GM19023 (cell line): ENCODE measurements at regions not wholly inside any gene's neighbourhood (a gene's known extent, or its start where the extent isn't known, plus 50 kb on each side); places are given as distances from the start of the nearest gene placed in this dataset.

ENCODE experiments used
- ATAC-seq: cut with Tn5 transposase; IDR thresholded peaks from one replicate; pipeline ENCODE4 v1.9.1; 2021; ENCODE audit warnings: mild to moderate bottlenecking, moderate library complexity; ENCODE audit not compliant: unreplicated experiment

DNA sequence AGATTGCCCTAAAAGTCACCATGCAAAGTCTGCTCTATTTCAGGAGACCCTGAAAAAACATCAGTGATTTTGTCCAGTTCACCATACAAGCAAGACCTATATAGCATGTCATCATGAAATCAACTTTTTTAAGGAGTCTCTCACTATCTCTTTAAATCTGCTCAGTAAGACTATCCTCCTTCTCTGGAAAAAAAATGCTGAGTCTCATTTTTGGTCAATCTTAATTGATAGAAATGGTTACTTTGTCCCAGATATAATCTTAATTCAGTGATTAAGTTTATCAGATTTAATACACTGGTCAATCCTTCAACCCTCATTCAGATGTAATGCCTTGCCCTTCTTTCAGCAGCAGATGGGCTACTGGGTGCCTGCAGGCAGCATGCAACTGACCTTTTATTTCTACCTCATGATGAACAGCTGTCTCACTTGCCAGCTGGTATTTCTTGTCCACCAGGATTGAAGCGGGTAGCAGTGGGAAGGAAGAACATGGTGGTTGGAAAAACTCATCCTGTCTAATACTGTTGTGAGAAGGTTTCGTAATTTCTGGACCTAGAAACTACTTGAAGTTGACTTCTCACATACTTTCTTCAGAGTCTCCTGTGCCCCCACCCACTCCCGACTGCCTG is 375.3 kb downstream of the DNAH5 start:
- ATAC-seq, result no peak

DNA sequence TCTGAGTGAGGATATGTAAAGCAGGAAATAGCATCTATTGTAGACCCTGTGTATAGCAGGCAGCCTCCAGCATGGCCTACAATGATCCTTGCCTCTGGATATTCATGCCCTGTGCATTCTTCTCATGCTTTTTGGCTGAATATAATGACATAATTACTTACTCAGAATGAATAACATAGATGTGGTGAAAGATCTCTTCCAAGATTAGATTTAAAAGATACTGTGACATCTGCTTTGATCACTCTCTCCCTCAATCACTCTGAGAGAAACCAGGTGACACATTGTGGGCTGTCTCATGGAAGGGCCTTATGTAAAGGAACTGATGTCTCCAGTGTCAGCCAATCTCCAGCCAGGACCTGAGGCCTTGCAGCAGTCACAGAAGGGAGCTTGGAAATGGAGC is 376.7 kb downstream of the DNAH5 start:
- ATAC-seq, result no peak

GRCh38 chr5:13566871-13567339 is 377.6 kb downstream of the DNAH5 start:
- ATAC-seq, result no peak

- no peak for ATAC-seq
These were observed 386.1 kb downstream of the DNAH5 start for GRCh38 chr5:13558408-13558807.

DNA sequence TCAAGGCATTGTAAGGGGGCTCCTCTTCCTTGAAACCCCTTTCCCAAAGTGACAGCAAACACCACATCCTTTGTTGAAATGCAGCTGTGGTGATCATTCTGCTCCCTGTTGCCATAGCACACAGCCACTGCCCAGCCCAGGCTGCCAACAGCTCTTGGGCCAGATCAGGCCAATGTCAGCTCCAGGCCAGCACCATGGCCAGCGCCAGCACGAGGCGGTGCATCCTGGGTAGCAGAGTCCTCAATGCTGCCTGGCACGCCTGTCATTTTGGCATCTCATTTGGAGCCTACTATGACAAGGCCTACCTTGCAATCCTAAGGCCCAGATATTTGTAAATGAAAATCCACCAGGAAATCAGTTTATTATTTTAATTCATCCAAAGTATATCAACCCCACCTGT is 390.6 kb downstream of the DNAH5 start:
- no peak for ATAC-seq

- no peak for ATAC-seq
These were observed 392.1 kb downstream of the DNAH5 start for GRCh38 chr5:13552361-13552760.

DNA sequence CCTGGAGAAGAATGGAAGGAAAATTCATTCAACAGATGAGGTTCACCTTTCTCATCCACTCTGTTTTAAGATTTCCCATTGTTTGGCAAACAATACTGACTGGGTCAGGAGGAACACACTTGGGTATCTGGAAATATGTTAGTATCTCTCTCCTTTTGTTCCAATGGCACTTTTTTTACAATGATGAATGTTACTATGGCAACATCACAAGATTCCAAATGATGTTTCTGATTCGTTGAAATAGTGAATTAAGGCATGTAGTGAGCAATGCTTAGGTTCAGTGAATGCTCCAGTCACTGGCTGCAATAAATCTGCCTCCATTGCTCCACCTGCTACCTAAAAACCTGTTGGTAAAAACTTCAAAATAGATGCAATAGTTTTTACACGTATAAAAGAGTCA is 392.8 kb downstream of the DNAH5 start:
- ATAC-seq, result no peak

- ATAC-seq, result no peak
These were observed 404.2 kb downstream of the DNAH5 start for GRCh38 chr5:13540168-13540750.

- ATAC-seq, result no peak
These were observed 407.6 kb downstream of the DNAH5 start for GRCh38 chr5:13536933-13537332.

DNA sequence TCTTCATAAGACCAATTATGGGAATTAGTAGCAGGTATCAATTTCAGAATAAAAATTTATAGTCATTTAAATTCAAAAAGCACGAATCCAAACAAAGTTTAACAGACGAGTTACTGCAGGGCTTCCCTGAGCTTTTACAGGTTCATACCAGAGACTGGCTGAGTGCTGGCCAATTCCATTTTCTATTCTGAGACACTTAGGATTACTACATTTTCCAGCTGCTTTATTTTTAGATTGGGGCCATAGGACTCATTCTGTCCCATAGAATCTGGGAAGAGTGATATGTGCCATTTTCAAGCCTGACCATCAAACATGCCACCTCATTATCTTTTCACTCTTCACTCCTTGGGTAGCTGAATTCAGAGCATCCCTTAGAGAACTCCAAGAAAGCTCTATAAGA is 410.7 kb downstream of the DNAH5 start:
- ATAC-seq, result no peak

- ATAC-seq, result no peak
These were observed 415.2 kb downstream of the DNAH5 start for GRCh38 chr5:13529300-13529699.

DNA sequence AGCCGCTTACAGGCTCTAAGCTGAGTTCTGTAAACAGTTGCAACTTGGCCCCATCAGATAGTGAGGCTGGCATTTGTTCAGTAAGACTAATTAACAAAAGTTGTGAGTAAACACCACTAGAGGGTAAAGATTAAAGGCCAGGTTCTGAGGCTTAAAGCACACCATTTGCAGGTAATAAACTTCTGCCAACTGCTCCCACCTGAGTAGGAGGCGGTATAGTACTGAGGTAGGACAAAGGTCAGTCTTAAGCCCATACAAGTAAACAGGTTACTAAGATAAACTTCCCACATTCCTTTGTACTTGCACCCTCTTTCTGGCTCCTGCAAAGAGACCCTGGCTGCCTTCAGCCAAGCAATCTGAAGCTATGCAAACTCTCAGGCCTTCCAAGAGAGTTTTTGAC is 419.6 kb downstream of the DNAH5 start:
- no peak for ATAC-seq

DNA sequence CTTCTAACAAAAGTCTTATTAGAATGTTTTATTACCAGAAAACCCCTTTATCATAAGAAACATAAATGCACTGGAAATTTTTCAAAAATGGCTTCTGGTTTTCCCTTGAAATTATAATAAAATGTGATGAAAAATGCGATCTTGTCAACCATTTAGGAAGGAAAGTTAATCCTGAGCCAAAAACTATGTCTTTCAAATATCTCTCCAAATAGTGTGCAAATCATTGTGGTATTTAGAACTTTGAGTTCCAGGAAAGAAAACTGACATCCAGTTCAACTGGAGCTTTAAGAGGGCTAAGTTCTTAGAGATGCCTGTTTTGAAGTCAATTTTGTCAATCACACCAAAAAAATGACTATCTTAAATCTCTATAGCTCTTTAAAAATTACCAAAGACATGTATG is 425.4 kb downstream of the DNAH5 start:
- ATAC-seq, result no peak

DNA sequence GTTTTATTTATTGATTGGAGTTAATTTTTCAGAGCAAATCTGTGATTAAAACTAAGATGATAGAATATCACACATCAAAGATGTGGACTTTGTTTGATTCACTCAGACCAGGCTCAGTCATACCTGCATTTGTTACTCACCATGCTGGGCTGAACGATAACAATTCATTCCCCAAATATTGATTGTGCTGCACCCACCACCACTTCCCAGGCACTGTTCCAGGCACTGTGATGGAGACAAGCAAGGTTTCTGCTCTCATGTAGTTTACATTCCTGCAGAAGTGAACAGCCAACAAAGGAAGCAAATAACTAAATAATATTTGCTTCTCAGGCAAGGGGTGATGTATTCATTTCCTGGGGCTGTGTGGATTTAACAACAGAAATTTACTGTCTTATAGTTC is 428.3 kb downstream of the DNAH5 start:
- ATAC-seq, result no peak

DNA sequence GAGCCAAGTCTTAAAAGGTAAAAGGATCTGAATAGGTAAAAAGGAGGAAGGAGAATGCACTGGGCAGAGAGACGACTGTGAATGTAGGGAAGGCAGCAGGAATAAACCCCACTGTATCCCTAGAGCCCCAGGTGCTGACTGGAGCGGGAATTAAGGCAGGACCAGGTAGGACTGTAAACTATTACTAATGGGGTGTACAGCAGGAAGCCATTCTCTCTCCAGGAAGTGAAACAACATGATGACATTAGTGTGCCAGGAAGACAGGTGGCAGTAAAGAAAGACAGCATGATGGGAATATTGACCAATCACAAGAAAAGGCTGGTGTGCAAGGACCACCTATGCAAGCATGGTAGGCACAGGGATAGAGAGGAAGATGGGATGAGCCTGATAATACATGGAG is 433.0 kb downstream of the DNAH5 start:
- no peak for ATAC-seq

DNA sequence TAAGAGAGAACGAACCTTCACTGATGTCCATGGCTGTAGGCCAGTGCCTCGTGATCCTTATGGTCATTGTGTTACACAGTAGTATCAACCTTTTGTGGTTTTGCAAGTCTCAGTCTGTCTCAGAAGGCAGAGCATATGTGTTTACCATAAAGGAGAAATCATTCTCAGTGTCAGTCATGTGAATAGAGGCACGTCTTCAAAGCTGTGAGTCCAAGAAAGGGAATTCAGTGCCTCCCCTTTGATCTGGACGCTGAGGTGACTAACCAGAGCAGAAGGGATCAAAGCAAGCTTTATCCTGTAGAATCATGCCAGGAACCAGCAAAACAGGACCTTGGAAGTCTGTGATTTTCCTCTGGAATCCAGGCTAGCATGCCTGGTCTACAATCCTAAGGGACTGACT is 433.9 kb downstream of the DNAH5 start:
- no peak for ATAC-seq

- ATAC-seq, result no peak
These were observed 435.9 kb downstream of the DNAH5 start for GRCh38 chr5:13508559-13508958.

- no peak for ATAC-seq
These were observed 439.2 kb downstream of the DNAH5 start for GRCh38 chr5:13505326-13505725.

GRCh38 chr5:13503017-13503416 is 441.5 kb downstream of the DNAH5 start:
- ATAC-seq, result no peak

- no peak for ATAC-seq
These were observed 443.3 kb downstream of the DNAH5 start for GRCh38 chr5:13501176-13501575.

GRCh38 chr5:13498279-13498678 is 446.2 kb downstream of the DNAH5 start:
- ATAC-seq, result no peak

DNA sequence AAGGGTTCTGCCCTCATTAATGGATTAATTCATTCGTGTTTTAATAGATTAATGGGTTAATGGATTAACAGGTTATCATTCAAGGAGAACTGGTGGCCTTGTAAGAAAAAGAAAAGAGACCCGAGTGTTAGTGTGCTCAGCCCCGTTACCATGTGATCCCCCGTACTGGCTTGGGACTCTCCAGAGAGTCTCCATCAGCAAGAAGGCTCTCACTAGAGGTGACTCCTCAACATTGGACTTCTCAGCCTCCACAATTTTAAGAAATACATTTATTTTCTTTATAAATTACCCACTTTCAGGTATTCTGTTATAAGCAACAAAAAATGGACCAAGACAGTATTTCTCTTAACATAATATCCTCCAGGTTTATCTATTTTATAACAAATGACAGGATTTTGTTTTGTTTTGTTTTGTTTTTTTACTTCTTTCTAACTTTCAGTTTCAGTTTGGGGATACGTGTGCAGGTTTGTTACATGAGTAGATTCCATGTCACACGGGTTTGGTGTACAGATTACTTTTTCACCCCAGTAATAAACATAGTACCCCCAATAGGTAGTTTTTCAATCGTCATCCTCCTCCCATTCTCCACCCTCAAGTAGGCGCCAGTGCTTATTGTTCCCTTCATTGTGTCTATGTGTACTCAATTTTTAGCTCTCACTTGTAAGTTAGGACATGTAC is 456.1 kb downstream of the DNAH5 start:
- no peak for ATAC-seq
